Fibroblast of mammary gland (primary cell): ENCODE measurements at regions not wholly inside any gene's neighbourhood (a gene's known extent, or its start where the extent isn't known, plus 50 kb on each side); places are given as distances from the start of the nearest gene placed in this dataset.

Experiments used
- DNase-seq: peaks from one replicate; pipeline ENCODE4 v3.0.0-alpha.2; 2010; ENCODE audit warnings: low read depth
- H3K4me3 ChIP-seq: 2 replicates; pipeline ENCODE4 v1.5.1; 2011; ENCODE audit warnings: low read depth, mild to moderate bottlenecking, low read length, moderate library complexity; ENCODE audit not compliant: control insufficient read depth
- CTCF ChIP-seq: conservative IDR thresholded peaks from 2 replicates; pipeline ENCODE4 v1.5.1; 2011; ENCODE audit warnings: low read depth, low read length, inconsistent platforms; ENCODE audit not compliant: control insufficient read depth, insufficient read depth

- no peak for TF ChIP-seq CTCF
- H3K4me3 ChIP-seq = no peak overlapping the region
- no peak for DNase-seq
Measured at GRCh38 chr6:29999416-29999815, 57.1 kb downstream of the HLA-A start.

GRCh38 chr6:30000156-30000791 lies 57.9 kb downstream of the HLA-A start:
- no peak for DNase-seq
- H3K4me3 ChIP-seq = no peak overlapping the region
- TF ChIP-seq CTCF = no peak

GRCh38 chr6:30002871-30003270 lies 58.2 kb upstream of the POLR1H start:
- no peak for TF ChIP-seq CTCF
- DNase-seq = peak; percentile 71
- H3K4me3 ChIP-seq = no peak overlapping the region

- H3K4me3 ChIP-seq = no peak overlapping the region
- DNase-seq = no peak
- no peak for TF ChIP-seq CTCF
Measured at GRCh38 chr6:30005482-30005881, 55.6 kb upstream of the POLR1H start.

- no peak for TF ChIP-seq CTCF
- peak overlapping the region; percentile 4 for H3K4me3 ChIP-seq
- no peak for DNase-seq
Measured at GRCh38 chr6:30006170-30007131, 54.6 kb upstream of the POLR1H start.

- no peak for DNase-seq
- H3K4me3 ChIP-seq = no peak overlapping the region
Measured at GRCh38 chr6:30007132-30007764, 53.8 kb upstream of the POLR1H start.

More at GRCh38 chr6:30007132-30007764, 53.8 kb upstream of the POLR1H start:
- TF ChIP-seq CTCF = no peak
